PC-3 (cell line): ENCODE measurements at regions not wholly inside any gene's neighbourhood (a gene's known extent, or its start where the extent isn't known, plus 50 kb on each side); places are given as distances from the start of the nearest gene placed in this dataset.

Source experiments
- EZH2 ChIP-seq: fragments of 300-600 bp; sonication (generic); IDR thresholded peaks from one replicate; pipeline ENCODE4 v1.6.1; 2017; ENCODE audit warnings: antibody characterized with exemption, mild to moderate bottlenecking, low read length; ENCODE audit not compliant: unreplicated experiment
- EZH2phosphoT487 ChIP-seq: fragments of 300-600 bp; sonication (generic); IDR thresholded peaks from 2 replicates; pipeline ENCODE4 v1.6.1; 2018; ENCODE audit warnings: mild to moderate bottlenecking, antibody characterized with exemption, low read length, borderline replicate concordance
- TF ChIP-seq, protein P1 (sequence below): fragments of 300-600 bp; sonication (generic); conservative IDR thresholded peaks from 2 replicates; pipeline ENCODE4 v1.5.1; 2017; ENCODE audit warnings: antibody characterized with exemption, low read depth, mild to moderate bottlenecking, low read length

DNA sequence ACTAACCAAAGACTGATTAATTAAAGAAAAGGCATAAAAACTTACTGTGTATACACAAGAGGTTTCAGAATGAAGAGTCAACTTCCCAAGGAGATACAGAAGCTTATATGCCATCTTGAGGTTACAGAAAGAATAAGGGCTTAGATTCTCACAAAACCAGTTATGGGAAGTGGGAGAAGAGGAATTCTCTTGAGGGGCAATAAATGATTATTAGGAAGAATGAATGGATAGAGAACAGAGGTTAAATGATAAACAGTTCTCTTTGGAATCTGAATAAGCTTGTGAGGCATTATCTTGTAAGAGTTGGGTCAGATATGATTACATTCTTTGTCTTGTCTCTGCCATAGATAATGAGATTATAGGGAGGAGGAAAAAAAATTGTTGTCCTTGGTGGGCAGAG is 126.7 kb upstream of the SPATA16 start:
- TF ChIP-seq, protein P1, sequence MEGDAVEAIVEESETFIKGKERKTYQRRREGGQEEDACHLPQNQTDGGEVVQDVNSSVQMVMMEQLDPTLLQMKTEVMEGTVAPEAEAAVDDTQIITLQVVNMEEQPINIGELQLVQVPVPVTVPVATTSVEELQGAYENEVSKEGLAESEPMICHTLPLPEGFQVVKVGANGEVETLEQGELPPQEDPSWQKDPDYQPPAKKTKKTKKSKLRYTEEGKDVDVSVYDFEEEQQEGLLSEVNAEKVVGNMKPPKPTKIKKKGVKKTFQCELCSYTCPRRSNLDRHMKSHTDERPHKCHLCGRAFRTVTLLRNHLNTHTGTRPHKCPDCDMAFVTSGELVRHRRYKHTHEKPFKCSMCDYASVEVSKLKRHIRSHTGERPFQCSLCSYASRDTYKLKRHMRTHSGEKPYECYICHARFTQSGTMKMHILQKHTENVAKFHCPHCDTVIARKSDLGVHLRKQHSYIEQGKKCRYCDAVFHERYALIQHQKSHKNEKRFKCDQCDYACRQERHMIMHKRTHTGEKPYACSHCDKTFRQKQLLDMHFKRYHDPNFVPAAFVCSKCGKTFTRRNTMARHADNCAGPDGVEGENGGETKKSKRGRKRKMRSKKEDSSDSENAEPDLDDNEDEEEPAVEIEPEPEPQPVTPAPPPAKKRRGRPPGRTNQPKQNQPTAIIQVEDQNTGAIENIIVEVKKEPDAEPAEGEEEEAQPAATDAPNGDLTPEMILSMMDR, result no peak
- TF ChIP-seq EZH2phosphoT487 (no peak), EZH2 (no peak)
